ENCODE measurements at regions not wholly inside any gene's neighbourhood (a gene's known extent, or its start where the extent isn't known, plus 50 kb on each side); places are given as distances from the start of the nearest gene placed in this dataset.
A peak's percentile ranks its signal among the peaks of the same experiment; 100 is the strongest.

DNA sequence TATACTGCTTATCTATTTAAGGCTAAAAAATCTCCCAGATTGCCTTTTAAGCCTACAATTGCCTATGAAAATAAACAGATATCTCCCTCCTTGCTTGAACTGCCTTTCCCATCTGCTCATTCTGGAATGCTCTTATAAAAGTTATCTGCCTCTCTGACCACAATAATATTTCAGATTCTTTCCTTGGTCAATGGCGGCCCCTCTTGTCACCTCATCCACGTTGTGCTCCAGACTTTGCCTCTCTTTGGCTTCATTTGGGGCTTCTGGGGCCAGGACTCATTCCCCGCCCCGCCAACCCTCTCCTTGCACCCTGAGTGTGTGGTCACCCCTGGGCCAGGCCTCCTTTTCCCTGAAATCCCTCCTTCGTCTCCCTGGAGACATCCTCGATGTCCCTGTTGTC lies 110.0 kb upstream of the RPS23 start:
- Histone ChIP-seq H3K9me1 (ENCODE audit: control insufficient read depth, insufficient read depth, low read length) (no peaks in the 10 kb centered on the region), H3K27me3 (ENCODE audit: control insufficient read depth in 2 of 2, insufficient read depth in 2 of 2, low read length in 2 of 2) (no peaks in the 10 kb centered on the region), H3K4me2 (ENCODE audit: insufficient read depth, low read length) (no peak overlapping the region), H3K79me2 (ENCODE audit: control insufficient read depth, insufficient read depth, low read length) (no peaks in the 10 kb centered on the region), H2AFZ (ENCODE audit: low read depth, low read length) (peak overlapping the region; percentile 94), H3K4me1 (replicated peaks in 1 of 2; ENCODE audit: control insufficient read depth in 2 of 2, insufficient read depth in 2 of 2, low read length in 2 of 2) (peaks cover 13 to 22% of the 10 kb centered on the region in 2 experiments), H4K20me1 (replicated peaks; ENCODE audit: control insufficient read depth, insufficient read depth, low read length) (no peaks in the 10 kb centered on the region), H3K4me3 (no peak overlapping the region), H3K9ac (ENCODE audit: insufficient read depth in 1 of 2, low read depth in 2 of 2, low read length in 2 of 2) (no peak overlapping the region), H3K36me3 (ENCODE audit: control insufficient read depth, insufficient read depth, low read length) (no peaks in the 10 kb centered on the region), H3K9me3 (replicated peaks; ENCODE audit: control insufficient read depth, insufficient read depth, low read depth, low read length) (no peaks in the 10 kb centered on the region), H3K27ac (ENCODE audit: extremely low read depth, low read depth, low read length) (peak overlapping the region; percentile 24; the same call in 1 of the 3 replicates)
- BruUV-seq (replicated peaks), result no TSS peak
- DNase-seq (ENCODE audit: extremely low read depth in 1 of 4, low spot score in 3 of 4) (no peak), ATAC-seq (no peak; the same call in 2 of the 3 replicates), FAIRE-seq (no peak)
- intact Hi-C loops (cut with micrococcal nuclease), result no loop called here
- ChIA-PET CTCF (ENCODE audit: low intra/inter-chr PET ratio) (no interaction called here), POLR2A (interaction anchor here (0.6 to 1.0 kb wide), 2 partner anchors 9 to 29 kb away, joined by 3 to 4 read pairs; no protein-coding TSS in a partner anchor)
- in situ Hi-C loops (cut with MboI), result no loop called here
- WGBS (ENCODE audit: insufficient coverage, low coverage, missing lambda C conversion rate), result 68% methylated on average over 5 of the region's 6 CpGs
- TF ChIP-seq TCFL5 (CRISPR knock-in tag; conservative IDR thresholded peaks at IDR 0.05), result no peak
- TF ChIP-seq ZNF561 (CRISPR knock-in tag; conservative IDR thresholded peaks at IDR 0.05), result no peak
- TF ChIP-seq U2AF1 (optimal IDR thresholded peaks at IDR 0.05; ENCODE audit: low read depth, low read length), result no peak
- no peak for TF ChIP-seq ZC3H11A (IDR thresholded peaks at IDR 0.05; ENCODE audit: low read depth, low read length)
- no peak for TF ChIP-seq ZNF3 (CRISPR knock-in tag; IDR thresholded peaks at IDR 0.05)
- no peak for TF ChIP-seq SRSF1 (IDR thresholded peaks at IDR 0.05; ENCODE audit: low read depth, low read length)
- no peak for TF ChIP-seq ZFX (CRISPR knock-in tag; IDR thresholded peaks at IDR 0.05)
- no peak for TF ChIP-seq LCOR (CRISPR knock-in tag; IDR thresholded peaks at IDR 0.05)
- no peak for TF ChIP-seq PHF20 (IDR thresholded peaks at IDR 0.05; ENCODE audit: partially characterized antibody)
